ENCODE measurements at regions not wholly inside any gene's neighbourhood (a gene's known extent, or its start where the extent isn't known, plus 50 kb on each side); places are given as distances from the start of the nearest gene placed in this dataset.

DNA sequence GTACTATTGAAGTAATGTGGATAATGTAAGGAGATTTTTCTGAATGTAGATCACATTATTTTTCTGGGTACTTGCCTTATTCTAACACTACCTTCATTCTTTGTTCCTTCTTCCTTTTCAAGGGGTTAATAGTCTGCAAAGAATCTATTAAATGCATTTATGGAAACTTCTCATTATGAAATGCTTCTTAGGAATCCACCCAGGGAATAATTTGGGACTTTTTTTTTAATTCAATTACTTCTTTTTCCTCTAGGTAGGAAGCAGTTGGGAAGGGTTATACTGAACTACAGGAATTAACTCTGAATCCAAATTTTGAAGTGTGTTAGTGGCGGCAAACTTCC is 173.1 kb downstream of the FOXA2 start:
- Histone ChIP-seq H3K27ac (ENCODE audit: extremely low read length, insufficient read depth, low read length) (peak overlapping the region; percentile 77), H3K27me3 (ENCODE audit: control insufficient read depth in 1 of 2, insufficient read depth in 2 of 2, low read length in 2 of 2) (no peaks in the 10 kb centered on the region; a peak in 1 of 5 replicates), H2AFZ (ENCODE audit: low read length) (no peak overlapping the region), H3K4me2 (ENCODE audit: low read depth, low read length) (peak overlapping the region; percentile 77), H3K79me2 (ENCODE audit: insufficient read depth, low read length) (no peaks in the 10 kb centered on the region), H3K36me3 (replicated peaks in 1 of 2; ENCODE audit: control insufficient read depth in 1 of 2, insufficient read depth in 2 of 2, low read length in 2 of 2) (no peaks in the 10 kb centered on the region), H3K4me1 (ENCODE audit: insufficient read depth, low read length) (peaks cover 61% of the 10 kb centered on the region), H3K9me3 (ENCODE audit: low read length) (no peaks in the 10 kb centered on the region), H3K9ac (ENCODE audit: insufficient read depth, low read depth, low read length) (peak overlapping the region; percentile 46), H4K20me1 (ENCODE audit: insufficient read depth, low read length) (no peaks in the 10 kb centered on the region), H3K4me3 (replicated peaks in 1 of 3; ENCODE audit: insufficient read depth in 1 of 3, low read depth in 2 of 3, low read length in 3 of 3) (peak overlapping the region in 2 of 3 experiments; percentile 20 to 56; a peak in 2 of 6 replicates)
- ChIA-PET POLR2A (interaction anchor here (0.9 to 4.1 kb wide), 14 partner anchors 8 to 939 kb away, joined by 3 to 55 read pairs (median 6); partner anchors contain the start of genes FOXA2 and NXT1), CTCF (ENCODE audit: low intra/inter-chr PET ratio, low total read pairs) (interaction anchor here (0.9 kb wide), 1 partner anchor 14 kb away, joined by 3 read pairs; no protein-coding TSS in a partner anchor)
- DNase-seq (ENCODE audit: low spot score) (no peak), ATAC-seq (no peak), FAIRE-seq (no peak)
- TSS peak; percentile 99 for BruUV-seq (replicated peaks)
- 0% methylated on average over 1 of the region's 1 CpG for WGBS (ENCODE audit: low lambda C conversion rate)
- intact Hi-C loops (cut with micrococcal nuclease; ENCODE audit: unreplicated experiment) = loop anchor here (1.0 to 10.0 kb wide), 4 partner anchors 8 to 944 kb away; partner anchors contain the start of gene NXT1
- TF ChIP-seq SRY (CRISPR knock-in tag; IDR thresholded peaks at IDR 0.05) = no peak
- no peak for TF ChIP-seq HNRNPUL1 (IDR thresholded peaks at IDR 0.05; ENCODE audit: low read depth, low read length)
- TF ChIP-seq BATF2 (CRISPR knock-in tag; IDR thresholded peaks at IDR 0.05) = no peak
- no peak for TF ChIP-seq ARNT2 (CRISPR knock-in tag; IDR thresholded peaks at IDR 0.05; ENCODE audit: low read depth)
- TF ChIP-seq, protein P1, sequence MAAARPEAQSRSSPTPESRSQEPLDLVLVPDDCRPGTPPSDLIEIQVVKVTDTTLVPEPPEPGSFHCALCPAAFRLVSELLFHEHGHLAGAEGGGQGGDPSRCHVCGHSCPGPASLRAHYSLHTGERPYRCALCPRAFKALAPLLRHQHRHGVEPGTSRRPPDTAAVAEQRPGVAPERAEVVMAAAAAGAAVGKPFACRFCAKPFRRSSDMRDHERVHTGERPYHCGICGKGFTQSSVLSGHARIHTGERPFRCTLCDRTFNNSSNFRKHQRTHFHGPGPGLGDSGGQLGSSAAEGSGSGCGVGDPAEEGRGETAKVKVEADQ (CRISPR knock-in tag; IDR thresholded peaks at IDR 0.05; ENCODE audit: borderline replicate concordance) = 0 out of 2 replicates have a peak, but pooled peaks have one; percentile 13
- TF ChIP-seq ZNF296 (CRISPR knock-in tag; conservative IDR thresholded peaks at IDR 0.05) = no peak
- TF ChIP-seq, protein P2, sequence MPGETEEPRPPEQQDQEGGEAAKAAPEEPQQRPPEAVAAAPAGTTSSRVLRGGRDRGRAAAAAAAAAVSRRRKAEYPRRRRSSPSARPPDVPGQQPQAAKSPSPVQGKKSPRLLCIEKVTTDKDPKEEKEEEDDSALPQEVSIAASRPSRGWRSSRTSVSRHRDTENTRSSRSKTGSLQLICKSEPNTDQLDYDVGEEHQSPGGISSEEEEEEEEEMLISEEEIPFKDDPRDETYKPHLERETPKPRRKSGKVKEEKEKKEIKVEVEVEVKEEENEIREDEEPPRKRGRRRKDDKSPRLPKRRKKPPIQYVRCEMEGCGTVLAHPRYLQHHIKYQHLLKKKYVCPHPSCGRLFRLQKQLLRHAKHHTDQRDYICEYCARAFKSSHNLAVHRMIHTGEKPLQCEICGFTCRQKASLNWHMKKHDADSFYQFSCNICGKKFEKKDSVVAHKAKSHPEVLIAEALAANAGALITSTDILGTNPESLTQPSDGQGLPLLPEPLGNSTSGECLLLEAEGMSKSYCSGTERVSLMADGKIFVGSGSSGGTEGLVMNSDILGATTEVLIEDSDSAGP (CRISPR knock-in tag; IDR thresholded peaks at IDR 0.05; ENCODE audit: borderline replicate concordance) = no peak
- 0 out of 2 replicates have a peak, but pooled peaks have one; percentile 21 for TF ChIP-seq STAT5B (CRISPR knock-in tag; IDR thresholded peaks at IDR 0.05)
- no peak for TF ChIP-seq ZNF703 (CRISPR knock-in tag; IDR thresholded peaks at IDR 0.05; ENCODE audit: borderline replicate concordance)
- 0 out of 2 replicates have a peak, but pooled peaks have one; percentile 5 for TF ChIP-seq ZNF503 (CRISPR knock-in tag; IDR thresholded peaks at IDR 0.05)
- TF ChIP-seq TCF7L2 (IDR thresholded peaks at IDR 0.05; ENCODE audit: low read depth, low read length) = 0 out of 2 replicates have a peak, but pooled peaks have one; percentile 2
- TF ChIP-seq HDAC6 (IDR thresholded peaks at IDR 0.05; ENCODE audit: low read depth, low read length) = 0 out of 2 replicates have a peak, but pooled peaks have one; percentile 44
- TF ChIP-seq LRRFIP1 (CRISPR knock-in tag; conservative IDR thresholded peaks at IDR 0.05) = 0 out of 2 replicates have a peak, but pooled peaks have one; percentile 5
- no peak for TF ChIP-seq KMT2A (CRISPR knock-in tag; IDR thresholded peaks at IDR 0.05)
- TF ChIP-seq ZBTB7A (CRISPR knock-in tag; IDR thresholded peaks at IDR 0.05) = no peak
- no peak for TF ChIP-seq SPEN (CRISPR knock-in tag; IDR thresholded peaks at IDR 0.05; ENCODE audit: low read depth)
- 0 out of 2 replicates have a peak, but pooled peaks have one; percentile 15 for TF ChIP-seq ZBTB8A (CRISPR knock-in tag; IDR thresholded peaks at IDR 0.05; ENCODE audit: borderline replicate concordance, low read depth)
- in situ Hi-C loops (cut with HindIII; ENCODE audit: extremely low pct_ligation_motif_present, low pct_unique_long_range_greater_than_20kb) = no loop called here

Measured in HepG2 (cell line).